ENCODE measurements at regions not wholly inside any gene's neighbourhood (a gene's known extent, or its start where the extent isn't known, plus 50 kb on each side); places are given as distances from the start of the nearest gene placed in this dataset.

DNA sequence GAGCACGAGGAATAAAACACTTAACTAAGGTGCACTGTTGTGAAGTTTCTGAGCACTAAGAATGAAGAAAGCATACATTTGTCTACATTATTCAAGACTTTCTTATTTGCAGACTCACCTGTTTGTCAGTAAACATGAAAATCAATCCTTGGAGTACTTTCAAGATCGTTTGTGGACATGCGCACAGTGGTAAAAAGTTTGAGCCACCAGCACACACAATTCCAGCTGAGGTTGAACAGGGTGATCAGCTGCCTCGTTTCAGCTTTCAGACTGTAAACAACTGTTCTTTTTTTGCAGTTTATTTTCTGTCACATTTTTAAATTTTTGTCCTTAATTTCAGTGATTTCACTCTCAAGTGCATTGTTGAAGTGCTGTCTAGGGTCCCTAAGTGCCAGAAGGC, 143.8 kb upstream of the VCX2 start:
- no peak overlapping the region for H3K4me3 Mint-ChIP-seq

GRCh38 chrX:8319359-8319758, 145.3 kb upstream of the VCX3B start:
- no peaks in the 10 kb centered on the region for H3K27me3 Mint-ChIP-seq (ENCODE audit: low read depth)
- H3K9me3 Mint-ChIP-seq, result peaks cover 2% of the 10 kb centered on the region
- H3K4me1 Mint-ChIP-seq, result no peaks in the 10 kb centered on the region
- H3K36me3 Mint-ChIP-seq (ENCODE audit: low read depth), result no peaks in the 10 kb centered on the region
- TF ChIP-seq CTCF (conservative IDR thresholded peaks at IDR 0.05), result no peak
- H3K4me3 Mint-ChIP-seq, result no peak overlapping the region
- DNase-seq (ENCODE audit: low read depth, low spot score), result no peak
- H3K27ac Mint-ChIP-seq (ENCODE audit: unreplicated experiment), result no peak overlapping the region

More for the DNA sequence above, 143.8 kb upstream of the VCX2 start:
- Mint-ChIP-seq H3K9me3 (peaks cover 3% of the 10 kb centered on the region), H3K4me1 (no peaks in the 10 kb centered on the region), H3K27ac (ENCODE audit: unreplicated experiment) (no peak overlapping the region), H3K36me3 (ENCODE audit: low read depth) (no peaks in the 10 kb centered on the region), H3K27me3 (ENCODE audit: low read depth) (no peaks in the 10 kb centered on the region)
- no peak for TF ChIP-seq CTCF (conservative IDR thresholded peaks at IDR 0.05)
- no peak for DNase-seq (ENCODE audit: low read depth, low spot score)

- Mint-ChIP-seq H3K36me3 (ENCODE audit: low read depth) (no peaks in the 10 kb centered on the region), H3K4me3 (no peak overlapping the region), H3K4me1 (no peaks in the 10 kb centered on the region), H3K27me3 (ENCODE audit: low read depth) (no peaks in the 10 kb centered on the region), H3K9me3 (peaks cover 5% of the 10 kb centered on the region), H3K27ac (ENCODE audit: unreplicated experiment) (no peak overlapping the region)
- DNase-seq (ENCODE audit: low read depth, low spot score), result no peak
- no peak for TF ChIP-seq CTCF (conservative IDR thresholded peaks at IDR 0.05)
These were observed 141.3 kb upstream of the VCX3B start for GRCh38 chrX:8323356-8323755.

- H3K4me3 Mint-ChIP-seq, result no peak overlapping the region
- no peaks in the 10 kb centered on the region for H3K27me3 Mint-ChIP-seq (ENCODE audit: low read depth)
- H3K27ac Mint-ChIP-seq (ENCODE audit: unreplicated experiment), result no peak overlapping the region
- DNase-seq (ENCODE audit: low read depth, low spot score), result no peak
- no peaks in the 10 kb centered on the region for H3K4me1 Mint-ChIP-seq
- no peaks in the 10 kb centered on the region for H3K36me3 Mint-ChIP-seq (ENCODE audit: low read depth)
- H3K9me3 Mint-ChIP-seq, result peaks cover 2% of the 10 kb centered on the region
- TF ChIP-seq CTCF (conservative IDR thresholded peaks at IDR 0.05), result no peak
These were observed 122.6 kb upstream of the VCX3B start for GRCh38 chrX:8341814-8342590.

- no peak overlapping the region for H3K4me3 Mint-ChIP-seq
- no peaks in the 10 kb centered on the region for H3K27me3 Mint-ChIP-seq (ENCODE audit: low read depth)
- H3K36me3 Mint-ChIP-seq (ENCODE audit: low read depth), result no peaks in the 10 kb centered on the region
- no peaks in the 10 kb centered on the region for H3K4me1 Mint-ChIP-seq
- DNase-seq (ENCODE audit: low read depth, low spot score), result no peak
- H3K9me3 Mint-ChIP-seq, result peaks cover 2% of the 10 kb centered on the region
- no peak overlapping the region for H3K27ac Mint-ChIP-seq (ENCODE audit: unreplicated experiment)
- no peak for TF ChIP-seq CTCF (conservative IDR thresholded peaks at IDR 0.05)
These were observed 119.2 kb upstream of the VCX3B start for GRCh38 chrX:8345473-8345872.
